SIG-M5 (cell line): ENCODE measurements at regions not wholly inside any gene's neighbourhood (a gene's known extent, or its start where the extent isn't known, plus 50 kb on each side); places are given as distances from the start of the nearest gene placed in this dataset.

Source experiments
- DNase-seq: peaks from one replicate; lab custom pipeline; 2025; lab: John Stamatoyannopoulos, UW

DNA sequence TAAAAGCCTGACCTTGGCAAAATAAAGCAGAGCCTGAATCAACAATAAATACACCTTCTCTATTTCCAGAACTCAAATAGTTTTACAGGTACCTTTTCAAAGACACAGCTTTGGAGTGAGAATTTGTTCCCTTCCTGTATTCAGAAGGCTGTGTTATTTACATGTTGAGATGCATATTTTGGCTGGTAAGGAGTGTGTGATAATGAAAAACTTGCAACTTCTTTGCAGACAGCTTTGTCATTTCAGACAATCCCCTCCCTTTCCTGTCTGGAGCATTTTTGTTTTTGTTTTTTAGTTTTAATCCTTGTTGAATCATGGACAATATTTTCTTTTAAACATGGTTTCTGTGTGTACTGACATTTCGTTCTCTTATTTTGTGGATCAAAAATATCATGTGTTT, 493.8 kb downstream of the FAT4 start:
- no peak for DNase-seq

DNA sequence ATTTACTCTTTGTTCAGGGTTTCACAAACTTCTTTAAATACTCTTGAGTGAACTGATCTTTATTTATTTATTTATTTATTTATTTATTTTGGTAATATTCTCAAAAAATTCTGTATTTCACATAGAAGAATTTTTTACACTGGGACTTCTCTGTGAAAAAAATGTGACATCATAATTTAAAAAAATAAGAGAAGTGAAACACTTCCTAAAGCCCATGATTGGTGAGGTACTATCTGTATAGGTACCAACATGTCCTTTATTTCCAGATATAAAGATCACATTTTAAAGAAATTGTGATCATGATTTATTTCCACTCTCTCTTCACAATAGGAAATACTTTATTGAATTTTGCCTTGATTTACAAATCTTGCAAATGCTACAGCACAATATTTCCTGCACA, 497.1 kb downstream of the FAT4 start:
- no peak for DNase-seq

DNA sequence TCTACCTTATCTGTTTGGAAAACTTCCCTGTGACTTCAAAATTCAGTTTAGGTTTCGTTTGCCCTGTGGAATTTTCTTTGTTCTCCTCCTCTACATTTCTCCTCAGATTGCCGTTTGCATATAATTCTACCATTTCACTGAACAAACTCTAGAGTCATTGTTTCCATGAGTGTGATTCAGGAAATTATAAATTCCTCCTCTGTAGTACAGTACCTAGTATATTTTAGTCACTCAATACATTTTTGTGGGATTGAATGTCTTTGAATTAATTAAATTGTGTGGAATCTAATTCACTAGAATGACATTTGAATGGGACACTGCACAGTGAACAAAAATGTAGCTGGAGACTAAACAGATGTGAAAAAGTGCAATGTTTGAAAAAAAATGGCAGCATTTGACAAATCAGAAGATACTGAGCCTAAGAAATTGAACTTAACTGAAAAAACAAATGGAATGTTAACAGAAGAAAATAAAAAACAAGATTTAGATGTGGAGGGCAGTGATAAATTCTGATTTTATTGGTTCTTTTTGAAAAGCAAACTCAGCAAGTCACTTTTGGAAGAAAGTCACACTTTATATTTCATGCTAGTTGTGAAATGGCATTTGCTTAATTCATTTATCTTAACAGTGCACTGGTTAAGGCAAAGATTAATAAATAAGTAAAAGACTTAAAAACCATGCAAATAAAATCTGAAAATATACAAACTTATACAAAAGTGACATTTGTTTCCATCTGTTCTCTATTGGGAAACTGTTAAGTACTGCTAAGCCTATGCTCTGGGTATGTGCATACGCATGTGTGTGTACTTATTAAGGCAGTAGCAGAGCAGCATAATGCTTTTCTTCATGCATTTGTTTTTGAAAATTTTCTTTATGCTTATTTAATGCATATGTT, 512.3 kb downstream of the FAT4 start:
- DNase-seq, result no peak

DNA sequence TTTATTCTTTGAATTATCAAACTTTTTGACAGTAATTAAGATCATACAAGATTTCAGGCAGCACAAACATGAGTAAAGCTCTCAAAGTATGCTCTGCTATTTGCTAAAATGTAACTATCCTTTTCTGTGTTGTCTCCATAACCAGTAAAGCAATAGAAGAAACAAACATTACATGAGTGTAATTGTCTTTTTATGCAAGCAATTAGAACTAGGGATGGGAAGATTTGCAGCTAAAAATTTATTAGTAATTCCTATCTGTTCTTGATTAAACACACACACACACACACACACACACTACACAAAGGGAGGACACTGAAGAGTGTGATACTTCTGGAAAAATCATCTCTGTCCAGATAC, 512.9 kb downstream of the FAT4 start:
- no peak for DNase-seq

DNA sequence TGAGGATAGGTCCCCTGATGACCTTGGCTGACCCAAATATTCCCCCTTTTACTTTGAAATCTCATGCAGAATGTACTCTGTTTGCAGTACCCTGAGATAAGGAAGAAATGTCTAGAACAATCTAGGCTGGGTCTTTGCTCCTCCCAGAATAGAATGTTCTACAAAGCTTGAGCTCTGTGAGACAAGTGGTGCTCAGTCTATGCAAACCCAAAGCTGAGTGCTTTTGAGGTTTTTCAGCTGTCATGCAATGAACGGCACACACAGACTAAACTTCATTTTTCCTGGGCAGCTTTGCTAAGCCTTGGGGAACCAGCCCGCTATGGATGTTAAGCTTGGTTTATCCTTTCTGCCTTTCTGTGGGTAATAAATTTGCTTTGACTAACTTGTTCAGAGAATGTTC, 513.6 kb downstream of the FAT4 start:
- no peak for DNase-seq

DNA sequence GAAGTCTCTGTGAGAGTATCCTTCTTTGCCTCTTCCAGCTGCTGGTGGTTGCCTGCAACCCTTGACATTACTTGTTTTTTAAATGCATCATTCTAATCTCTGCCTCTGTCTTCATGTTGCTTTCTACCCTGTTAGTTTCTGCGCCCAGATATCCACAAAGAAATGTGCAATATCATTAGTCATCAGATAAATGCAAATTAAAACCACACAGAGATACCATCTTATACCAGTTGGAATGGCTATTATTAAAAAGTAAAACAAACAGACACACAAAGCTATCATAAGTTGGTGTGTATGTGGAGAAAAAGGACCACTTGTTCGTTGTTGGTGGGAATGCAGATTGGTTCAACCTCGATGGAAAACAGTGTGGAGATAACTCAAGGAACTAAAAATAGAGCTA, 517.4 kb downstream of the FAT4 start:
- no peak for DNase-seq

DNA sequence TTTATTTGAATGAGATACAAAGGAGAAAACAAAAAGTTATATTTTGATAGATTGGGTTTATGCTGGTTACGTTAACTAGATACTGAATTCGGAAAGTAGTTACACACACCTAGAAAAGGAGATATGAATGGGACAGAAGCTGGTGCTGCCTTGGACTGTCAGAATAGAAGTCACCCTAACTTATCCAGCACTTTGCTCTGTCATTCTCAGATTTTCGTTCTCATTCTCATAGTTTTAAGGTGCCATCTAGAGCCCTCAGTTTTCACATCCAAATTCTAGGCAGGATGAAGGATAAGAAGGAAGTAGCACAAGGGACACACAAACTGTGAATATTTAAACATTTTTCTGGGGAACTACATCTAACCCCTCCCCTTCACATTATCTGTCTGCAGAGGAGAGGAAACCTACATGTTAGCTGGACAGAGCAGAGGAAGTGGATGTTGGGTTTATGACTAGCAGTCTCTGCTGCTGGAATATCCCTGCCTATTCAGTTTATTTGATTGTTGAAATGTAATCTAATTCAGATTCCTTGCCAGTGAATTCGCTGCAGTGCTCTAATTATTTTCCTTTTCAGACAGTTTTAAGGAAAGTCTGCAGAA, 521.9 kb downstream of the FAT4 start:
- no peak for DNase-seq

DNA sequence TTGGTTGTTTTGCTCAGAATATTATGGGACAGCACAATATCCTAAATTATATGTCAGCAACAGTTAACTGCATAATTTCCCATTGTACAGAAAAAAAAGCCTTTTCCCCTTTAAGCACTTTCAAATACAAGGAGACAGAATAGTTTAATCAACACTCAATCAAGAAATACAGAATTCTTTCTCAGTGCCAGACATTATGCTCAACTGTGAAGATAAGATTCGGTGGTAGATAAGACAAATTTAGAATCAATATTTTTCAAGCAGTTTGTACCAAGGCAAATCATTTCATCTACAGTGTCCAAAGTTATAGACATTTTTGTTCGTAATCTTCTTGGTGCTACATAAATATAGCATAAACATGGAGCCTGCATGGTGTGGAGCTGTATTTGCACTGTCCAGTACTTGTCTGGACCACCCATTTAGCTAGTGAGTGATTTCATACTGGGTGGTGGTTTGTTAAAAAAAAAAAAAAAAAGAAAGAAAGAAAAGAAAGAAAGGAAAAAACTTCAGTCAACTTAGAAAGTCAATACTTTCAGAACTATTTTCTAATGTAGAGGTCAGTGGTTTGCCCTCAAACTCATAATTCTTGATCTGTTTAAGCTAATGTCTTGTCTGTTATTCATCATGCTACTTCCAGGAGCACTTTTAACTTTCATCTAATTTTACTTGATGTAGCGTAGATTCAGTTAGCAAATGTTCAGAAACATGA, 522.9 kb downstream of the FAT4 start:
- DNase-seq, result no peak

DNA sequence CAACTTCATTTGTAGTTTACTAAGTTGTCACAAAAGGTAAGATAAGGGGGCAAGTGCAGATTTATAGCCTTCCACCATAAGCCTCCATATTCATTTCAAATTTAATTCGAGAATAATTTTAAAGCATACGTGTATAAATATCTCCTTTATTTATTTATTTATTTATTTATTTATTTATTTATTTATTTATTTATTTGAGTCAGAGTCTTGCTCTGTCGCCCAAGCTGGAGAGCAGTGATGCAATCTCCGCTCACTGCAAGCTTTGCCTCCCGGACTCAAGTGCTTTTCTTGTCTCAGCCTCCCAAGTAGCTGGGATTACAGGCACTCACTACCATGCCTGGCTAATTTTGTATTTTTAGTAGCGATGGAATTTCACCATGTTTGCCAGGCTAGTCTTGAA, 523.4 kb downstream of the FAT4 start:
- no peak for DNase-seq

DNA sequence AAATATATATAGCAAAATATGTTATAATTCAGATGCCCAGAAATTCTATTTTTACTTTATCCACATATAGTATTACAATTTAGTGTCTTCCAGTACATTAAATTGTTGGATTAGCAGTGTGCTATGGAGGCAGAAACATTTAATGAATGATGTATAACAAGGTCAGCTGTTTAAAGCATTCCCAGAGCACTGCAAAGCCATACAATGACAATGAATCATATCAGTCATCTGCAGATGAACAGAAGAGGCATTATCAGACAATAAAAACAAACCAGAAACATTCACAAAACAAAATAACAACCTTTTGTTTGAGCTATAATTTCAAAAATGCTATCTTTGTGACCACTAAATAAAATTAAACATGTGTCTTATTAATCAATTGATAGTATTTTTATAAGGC, 524.2 kb downstream of the FAT4 start:
- no peak for DNase-seq

DNA sequence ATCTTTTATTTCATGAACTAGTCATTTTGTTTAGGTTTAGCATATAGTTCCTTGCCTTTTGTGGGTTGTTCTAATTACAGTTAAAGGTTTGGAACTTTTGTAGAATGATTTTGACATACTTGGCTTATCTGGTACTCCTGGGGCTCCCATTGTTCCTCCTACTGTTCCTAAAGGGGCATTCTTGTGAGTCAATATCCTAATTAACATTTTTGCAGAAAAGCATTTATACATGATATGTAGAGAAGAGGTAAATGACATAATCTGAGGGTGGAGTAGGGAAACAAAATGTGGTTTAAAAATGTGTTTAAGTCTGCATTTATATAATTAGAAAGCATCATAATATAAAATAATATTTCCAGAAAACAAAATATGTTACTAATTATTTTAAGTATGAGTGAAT, 529.2 kb downstream of the FAT4 start:
- DNase-seq, result no peak

DNA sequence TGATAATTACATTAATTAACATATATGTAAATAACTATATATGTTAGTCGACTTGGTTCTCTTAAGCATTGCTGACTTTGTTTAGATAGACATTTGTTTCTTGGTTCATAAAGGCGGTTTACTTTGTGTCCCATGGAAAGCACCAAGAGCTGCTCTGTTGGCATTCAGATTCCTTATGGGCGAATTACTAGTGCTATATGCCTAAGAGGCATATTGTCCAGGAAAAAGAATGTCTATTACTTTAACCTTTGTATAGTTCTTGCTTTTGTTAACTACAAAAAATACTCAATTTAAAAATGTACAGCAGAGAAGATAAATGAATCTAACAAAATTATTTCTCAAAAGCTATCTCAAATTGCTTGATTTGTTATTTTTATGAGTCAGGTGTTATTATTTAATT, 532.8 kb downstream of the FAT4 start:
- no peak for DNase-seq

DNA sequence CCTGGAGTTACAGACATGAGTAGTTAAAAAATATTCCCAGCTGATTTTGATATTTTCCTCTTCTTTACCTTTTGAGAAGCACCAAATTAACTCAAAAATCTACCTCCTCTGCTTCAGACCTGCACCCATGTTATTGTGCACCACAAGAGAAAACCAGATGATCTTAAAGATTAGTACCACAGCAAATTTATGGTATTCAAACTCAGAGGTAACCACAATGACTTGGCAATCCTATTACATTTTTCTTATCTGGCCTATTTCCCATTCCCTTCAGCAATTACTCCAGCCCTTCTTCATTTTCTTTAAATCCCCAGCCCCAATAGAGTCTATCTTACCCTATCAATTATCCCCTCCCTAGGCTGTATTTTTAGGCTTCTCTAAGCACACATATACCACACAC, 535.1 kb downstream of the FAT4 start:
- no peak for DNase-seq

DNA sequence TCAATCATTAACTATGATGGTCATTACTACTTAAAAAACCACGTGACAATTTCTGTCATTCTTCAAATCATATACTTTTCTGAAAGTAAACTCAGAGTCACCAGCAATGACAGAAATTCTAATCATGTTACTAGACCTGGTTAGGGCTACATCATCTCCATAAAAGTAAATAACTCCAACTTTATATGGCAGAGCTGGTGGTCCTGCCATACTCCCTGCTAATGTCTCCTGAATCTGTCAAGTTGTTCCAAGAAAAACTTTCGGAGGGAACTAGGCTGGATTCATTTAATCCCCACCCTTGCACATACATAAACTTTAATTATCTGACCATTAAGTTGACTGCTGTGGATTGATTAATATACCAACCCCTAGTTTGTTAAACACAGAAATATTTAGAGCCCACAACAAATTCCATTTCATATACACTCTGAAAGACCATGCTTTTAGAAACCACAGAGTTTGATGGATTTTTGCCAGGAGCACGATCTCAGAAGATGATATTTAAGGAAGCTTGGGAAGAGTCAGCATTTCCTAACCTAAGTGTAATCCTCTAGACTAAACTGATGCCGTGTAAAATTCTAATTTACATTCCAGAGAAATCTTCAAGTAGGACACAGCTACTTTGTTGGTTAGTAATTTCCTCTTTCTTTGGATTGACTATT, 577.0 kb downstream of the FAT4 start:
- no peak for DNase-seq

DNA sequence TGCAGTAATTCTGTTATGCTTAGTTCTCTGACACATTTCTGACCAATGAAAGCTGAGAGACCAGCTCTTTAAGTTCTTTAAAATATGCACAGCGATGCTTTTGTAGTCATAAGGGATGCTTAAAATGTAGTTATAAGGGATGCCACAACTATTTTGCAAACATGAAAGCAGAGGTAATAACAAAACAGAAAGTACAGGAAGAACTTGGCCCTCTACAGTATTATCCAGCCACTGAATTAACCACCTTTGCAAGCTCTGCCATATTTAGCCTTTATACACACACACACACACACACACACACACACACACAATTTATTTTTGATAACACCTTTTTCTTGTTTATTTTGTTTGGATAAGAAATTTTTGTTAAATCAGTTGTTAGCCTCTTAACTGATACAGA, 590.0 kb downstream of the FAT4 start:
- DNase-seq, result no peak

DNA sequence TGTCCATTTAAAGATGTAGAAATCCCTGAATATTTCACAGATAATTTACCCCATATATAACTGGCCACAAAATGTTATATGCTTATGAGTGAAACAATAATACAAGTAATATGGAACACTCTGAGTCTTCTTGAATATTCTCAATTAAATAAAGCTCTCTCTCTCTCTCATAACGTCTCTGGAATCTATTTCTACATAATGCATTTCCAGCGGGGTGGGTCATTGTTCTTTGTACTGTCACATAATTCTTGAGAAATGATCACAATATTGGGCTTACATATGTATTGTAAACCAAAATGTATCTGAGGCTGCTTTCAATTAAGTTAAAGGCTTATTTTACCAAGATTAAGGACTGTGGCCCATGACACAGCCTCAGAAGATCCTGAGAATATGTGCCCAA, 596.3 kb downstream of the FAT4 start:
- DNase-seq, result no peak

DNA sequence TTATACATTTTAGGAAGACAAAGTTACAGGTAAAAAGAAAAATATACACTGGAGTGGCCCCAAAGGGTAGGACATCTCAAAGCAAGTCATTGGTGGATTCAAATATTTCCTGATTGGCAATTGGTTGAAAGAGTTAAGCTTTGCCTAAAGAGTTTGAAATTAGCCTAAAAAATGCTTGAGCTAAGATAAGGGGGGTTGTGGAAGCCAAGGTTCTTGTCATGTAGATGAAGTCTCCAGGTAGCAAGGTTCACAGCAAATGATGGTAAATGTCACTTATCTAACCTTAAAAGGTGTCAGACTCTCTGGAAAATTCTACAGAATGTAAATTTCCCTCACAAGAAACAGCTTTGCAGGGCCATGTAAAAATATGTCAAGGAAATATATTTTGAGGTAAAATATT, 596.7 kb downstream of the FAT4 start:
- DNase-seq, result no peak

DNA sequence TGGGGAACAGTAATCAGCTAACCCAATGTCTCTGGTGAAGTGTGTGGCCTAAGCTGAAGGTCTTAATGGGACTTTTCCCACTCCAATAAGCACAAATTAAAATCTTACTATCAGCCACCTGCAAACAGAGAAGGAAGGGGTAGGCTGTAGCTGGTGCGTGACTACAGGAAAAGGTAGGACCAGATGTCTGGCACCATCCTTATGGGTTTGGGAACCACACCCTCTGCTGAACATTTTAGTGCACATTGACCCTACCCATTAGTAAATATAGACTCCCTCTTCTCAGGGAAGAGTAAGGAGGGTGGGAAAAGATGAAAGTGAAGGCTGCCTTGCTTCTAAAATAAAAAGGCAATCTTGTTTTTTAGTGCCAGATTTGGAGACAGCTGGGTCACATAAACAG, 602.8 kb downstream of the FAT4 start:
- DNase-seq, result no peak

DNA sequence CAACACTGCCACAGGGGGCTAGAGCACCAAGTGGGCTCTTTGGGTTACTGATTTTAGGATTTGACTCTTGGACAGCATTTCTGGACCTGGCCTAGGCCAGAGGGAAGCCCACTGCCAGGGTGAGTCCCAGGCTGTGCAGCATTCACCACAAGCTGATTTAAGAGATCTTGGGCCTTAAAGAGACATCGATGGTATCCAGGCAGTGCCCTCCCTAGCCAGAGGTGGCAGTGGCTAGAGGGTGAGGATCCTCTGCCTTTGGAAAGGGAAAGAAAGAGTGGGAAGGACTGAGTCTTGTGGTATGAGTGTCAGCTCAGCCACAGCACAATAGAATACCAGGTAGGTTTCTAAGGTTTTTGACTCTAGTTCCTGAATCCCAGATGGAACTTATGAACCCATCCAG, 613.9 kb downstream of the FAT4 start:
- DNase-seq, result no peak

DNA sequence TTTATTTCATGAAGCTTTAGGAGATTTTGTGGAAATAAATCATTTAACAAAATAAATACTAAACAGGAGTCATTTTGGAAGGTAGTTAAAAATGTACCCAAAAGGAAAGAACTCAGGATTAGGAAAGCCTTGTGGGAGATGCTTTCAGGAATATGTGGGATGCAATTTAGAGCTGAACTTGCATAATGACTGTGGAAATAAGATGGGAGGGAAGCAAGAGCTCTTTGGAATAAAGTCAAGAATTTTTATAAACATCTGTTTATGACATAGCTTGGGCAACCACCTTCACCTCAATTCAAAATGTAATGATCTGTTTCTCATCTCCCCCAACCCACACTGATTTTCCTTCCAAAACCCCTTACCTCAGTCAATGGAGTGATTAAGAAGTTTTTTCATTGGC, 623.8 kb downstream of the FAT4 start:
- DNase-seq, result no peak

DNA sequence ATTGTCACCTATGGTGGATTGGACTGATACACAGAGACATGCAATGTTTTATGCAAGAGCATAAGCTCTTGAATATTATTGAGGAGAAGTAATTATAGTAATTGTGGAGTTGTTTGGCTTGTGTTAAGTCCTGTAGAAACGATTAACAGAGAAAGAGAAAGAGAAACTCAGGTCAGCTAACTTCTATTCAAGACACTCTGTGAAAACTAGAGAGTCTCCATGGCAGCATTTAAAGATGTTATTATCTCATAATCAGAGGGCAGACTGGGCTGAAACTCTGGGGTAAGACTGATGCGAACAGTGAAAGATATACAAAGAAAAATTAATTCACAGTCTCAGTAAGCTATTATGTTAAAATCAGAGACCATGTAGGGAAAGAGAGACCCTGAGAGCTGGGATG, 625.7 kb downstream of the FAT4 start:
- DNase-seq, result no peak

DNA sequence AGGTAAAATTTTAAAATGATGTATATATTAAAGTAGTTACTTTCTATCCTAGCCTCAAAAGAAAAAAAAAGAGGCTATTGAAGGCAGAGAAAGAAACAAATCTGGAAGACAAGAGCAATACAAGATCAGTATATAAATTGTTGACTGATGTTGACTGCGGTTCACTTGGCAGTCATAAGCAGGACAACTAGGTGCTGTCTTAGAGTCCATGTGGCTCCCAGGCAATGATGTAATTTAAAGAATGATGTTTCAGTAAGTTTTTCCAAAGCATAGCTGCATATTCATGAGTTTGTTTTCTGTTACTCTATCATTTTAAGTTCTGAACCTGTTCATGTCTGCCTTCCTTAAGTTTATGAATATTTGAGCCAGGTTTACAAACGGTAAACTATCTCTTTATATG, 630.2 kb downstream of the FAT4 start:
- DNase-seq, result no peak

DNA sequence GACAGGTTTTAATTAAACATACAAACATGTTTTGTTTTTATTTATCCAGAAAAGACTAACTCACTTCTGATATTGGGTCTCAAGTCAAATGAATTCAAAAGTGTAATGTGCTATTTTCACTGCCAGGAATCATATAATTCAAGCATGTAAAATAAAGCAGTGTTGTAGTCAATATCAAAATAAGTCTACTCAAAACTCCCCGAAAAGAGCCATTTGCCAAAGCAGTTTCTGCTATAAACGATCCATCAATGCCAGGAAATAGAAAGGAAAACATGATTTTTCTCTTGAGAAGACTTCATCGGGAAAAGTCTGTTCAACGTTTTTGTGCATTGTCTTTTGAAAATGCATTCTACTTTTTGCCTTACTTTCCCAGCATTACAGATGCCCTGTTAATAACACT, 633.3 kb downstream of the FAT4 start:
- DNase-seq, result no peak
